ENCODE measurements at regions not wholly inside any gene's neighbourhood (a gene's known extent, or its start where the extent isn't known, plus 50 kb on each side); places are given as distances from the start of the nearest gene placed in this dataset.

GRCh38 chr15:77547801-77548588 is 84.7 kb downstream of the LINGO1 start:
- TF ChIP-seq POLR2A (IDR thresholded peaks at IDR 0.05; ENCODE audit: insufficient read depth in 1 of 2, low read depth in 2 of 2, low read length in 2 of 2) (no peak), ZNF580 (CRISPR knock-in tag; IDR thresholded peaks at IDR 0.05; ENCODE audit: borderline replicate concordance, low read depth) (no peak), MAX (IDR thresholded peaks at IDR 0.05) (no peak), FOXM1 (CRISPR knock-in tag; IDR thresholded peaks at IDR 0.05) (no peak), FOXJ3 (CRISPR knock-in tag; IDR thresholded peaks at IDR 0.05; ENCODE audit: borderline replicate concordance) (no peak), HOXD1 (CRISPR knock-in tag; IDR thresholded peaks at IDR 0.05) (no peak), PHF21A (CRISPR knock-in tag; IDR thresholded peaks at IDR 0.05) (no peak), CEBPB (IDR thresholded peaks at IDR 0.05; ENCODE audit: borderline replicate concordance, low read depth, low read length) (no peak), ZBTB33 (CRISPR knock-in tag; IDR thresholded peaks at IDR 0.05) (no peak)
- TF ChIP-seq, protein P1, sequence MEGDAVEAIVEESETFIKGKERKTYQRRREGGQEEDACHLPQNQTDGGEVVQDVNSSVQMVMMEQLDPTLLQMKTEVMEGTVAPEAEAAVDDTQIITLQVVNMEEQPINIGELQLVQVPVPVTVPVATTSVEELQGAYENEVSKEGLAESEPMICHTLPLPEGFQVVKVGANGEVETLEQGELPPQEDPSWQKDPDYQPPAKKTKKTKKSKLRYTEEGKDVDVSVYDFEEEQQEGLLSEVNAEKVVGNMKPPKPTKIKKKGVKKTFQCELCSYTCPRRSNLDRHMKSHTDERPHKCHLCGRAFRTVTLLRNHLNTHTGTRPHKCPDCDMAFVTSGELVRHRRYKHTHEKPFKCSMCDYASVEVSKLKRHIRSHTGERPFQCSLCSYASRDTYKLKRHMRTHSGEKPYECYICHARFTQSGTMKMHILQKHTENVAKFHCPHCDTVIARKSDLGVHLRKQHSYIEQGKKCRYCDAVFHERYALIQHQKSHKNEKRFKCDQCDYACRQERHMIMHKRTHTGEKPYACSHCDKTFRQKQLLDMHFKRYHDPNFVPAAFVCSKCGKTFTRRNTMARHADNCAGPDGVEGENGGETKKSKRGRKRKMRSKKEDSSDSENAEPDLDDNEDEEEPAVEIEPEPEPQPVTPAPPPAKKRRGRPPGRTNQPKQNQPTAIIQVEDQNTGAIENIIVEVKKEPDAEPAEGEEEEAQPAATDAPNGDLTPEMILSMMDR (CRISPR knock-in tag; IDR thresholded peaks at IDR 0.05) = no peak

Measured in HepG2 (cell line).